Neural progenitor cell (in vitro differentiated cells): ENCODE measurements at regions not wholly inside any gene's neighbourhood (a gene's known extent, or its start where the extent isn't known, plus 50 kb on each side); places are given as distances from the start of the nearest gene placed in this dataset.

ENCODE experiments used
- DNase-seq: peaks from one replicate; pipeline ENCODE4 v3.0.0-alpha.2; 2016; ENCODE audit warnings: low spot score
- H2AFZ ChIP-seq: fragments of 200-600 bp; sonication (generic); replicated peaks from 2 replicates; pipeline ENCODE4 v1.6.1; 2016; ENCODE audit warnings: antibody characterized with exemption
- H3F3A ChIP-seq: fragments of 200-600 bp; sonication (generic); 2 replicates; pipeline ENCODE4 v1.6.1; 2016; ENCODE audit warnings: antibody characterized with exemption, low read depth
- H3K27ac ChIP-seq: fragments of 200-600 bp; sonication (generic); 2 replicates; pipeline ENCODE4 v1.5.1; 2016; ENCODE audit warnings: mild to moderate bottlenecking
- H3K27me3 ChIP-seq: fragments of 200-600 bp; sonication (generic); 2 replicates; pipeline ENCODE4 v1.6.1; 2016; ENCODE audit warnings: mild to moderate bottlenecking, moderate library complexity
- H3K36me3 ChIP-seq: fragments of 200-600 bp; sonication (generic); 2 replicates; pipeline ENCODE4 v1.5.1; 2016
- H3K4me1 ChIP-seq: fragments of 200-600 bp; sonication (generic); 2 replicates; pipeline ENCODE4 v1.6.1; 2016; ENCODE audit warnings: mixed run types
- H3K4me2 ChIP-seq: fragments of 200-600 bp; sonication (generic); 2 replicates; pipeline ENCODE4 v1.6.1; 2016
- H3K4me3 ChIP-seq: fragments of 200-600 bp; sonication (generic); 2 replicates; pipeline ENCODE4 v1.5.1; 2016
- H3K79me2 ChIP-seq: fragments of 200-600 bp; sonication (generic); 2 replicates; pipeline ENCODE4 v1.6.1; 2016; ENCODE audit warnings: low read depth
- H3K9ac ChIP-seq: fragments of 200-600 bp; sonication (generic); 2 replicates; pipeline ENCODE4 v1.6.1; 2016
- H3K9me3 ChIP-seq: fragments of 200-600 bp; sonication (generic); 2 replicates; pipeline ENCODE4 v1.5.1; 2016; ENCODE audit warnings: low read depth
- H4K20me1 ChIP-seq: fragments of 200-600 bp; sonication (generic); 2 replicates; pipeline ENCODE4 v1.6.1; 2016; ENCODE audit warnings: low read depth
- H3K27ac Mint-ChIP-seq: 3 replicates; pipeline ENCODE4 v1.8.0; 2021; ENCODE audit warnings: mixed read lengths
- H3K27me3 Mint-ChIP-seq: 2 replicates; pipeline ENCODE4 v1.8.0; 2022; ENCODE audit warnings: low read depth, mild to moderate bottlenecking, inconsistent platforms, moderate library complexity, mixed read lengths; ENCODE audit not compliant: insufficient read depth
- H3K36me3 Mint-ChIP-seq: 3 replicates; pipeline ENCODE4 v1.8.0; 2021; ENCODE audit warnings: mixed read lengths
- H3K4me1 Mint-ChIP-seq: 3 replicates; pipeline ENCODE4 v1.8.0; 2021; ENCODE audit warnings: mixed read lengths
- H3K4me3 Mint-ChIP-seq: 3 replicates; pipeline ENCODE4 v1.8.0; 2021; ENCODE audit warnings: mild to moderate bottlenecking, moderate library complexity, mixed read lengths
- H3K9me3 Mint-ChIP-seq: 3 replicates; pipeline ENCODE4 v1.8.0; 2020; ENCODE audit warnings: mixed read lengths
- EZH2 ChIP-seq: fragments of 200-600 bp; sonication (generic); IDR thresholded peaks from 2 replicates; pipeline ENCODE4 v1.6.1; 2017; ENCODE audit warnings: antibody characterized with exemption, mild to moderate bottlenecking, moderate library complexity
- EZH2phosphoT487 ChIP-seq: fragments of 200-600 bp; sonication (generic); IDR thresholded peaks from 2 replicates; pipeline ENCODE4 v1.6.1; 2017; ENCODE audit warnings: antibody characterized with exemption
- TF ChIP-seq, protein P1 (sequence below): fragments of 200-600 bp; sonication (generic); IDR thresholded peaks from 2 replicates; pipeline ENCODE4 v1.5.1; 2017; ENCODE audit warnings: antibody characterized with exemption, mild to moderate bottlenecking

DNA sequence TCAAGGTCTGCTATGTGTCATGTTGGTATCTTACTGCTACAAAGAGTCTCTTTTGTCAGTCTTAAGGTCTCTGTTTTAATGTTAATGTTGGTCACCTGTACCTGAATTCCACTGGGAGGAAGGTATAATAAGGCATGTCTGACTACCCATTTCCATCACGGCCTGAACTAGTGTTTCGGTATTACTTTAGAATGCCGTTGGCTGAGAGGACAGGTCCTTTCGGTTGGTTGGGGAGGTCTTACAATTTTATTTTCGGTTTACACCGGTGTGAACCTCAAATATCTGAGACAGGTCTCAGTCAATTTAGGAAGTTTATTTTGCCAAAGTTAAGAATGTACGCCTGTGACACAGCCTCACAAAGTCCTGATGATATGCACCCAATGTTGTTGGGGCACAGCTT is 154.9 kb upstream of the ABCA1 start:
- TF ChIP-seq EZH2: no peak
- TF ChIP-seq, protein P1, sequence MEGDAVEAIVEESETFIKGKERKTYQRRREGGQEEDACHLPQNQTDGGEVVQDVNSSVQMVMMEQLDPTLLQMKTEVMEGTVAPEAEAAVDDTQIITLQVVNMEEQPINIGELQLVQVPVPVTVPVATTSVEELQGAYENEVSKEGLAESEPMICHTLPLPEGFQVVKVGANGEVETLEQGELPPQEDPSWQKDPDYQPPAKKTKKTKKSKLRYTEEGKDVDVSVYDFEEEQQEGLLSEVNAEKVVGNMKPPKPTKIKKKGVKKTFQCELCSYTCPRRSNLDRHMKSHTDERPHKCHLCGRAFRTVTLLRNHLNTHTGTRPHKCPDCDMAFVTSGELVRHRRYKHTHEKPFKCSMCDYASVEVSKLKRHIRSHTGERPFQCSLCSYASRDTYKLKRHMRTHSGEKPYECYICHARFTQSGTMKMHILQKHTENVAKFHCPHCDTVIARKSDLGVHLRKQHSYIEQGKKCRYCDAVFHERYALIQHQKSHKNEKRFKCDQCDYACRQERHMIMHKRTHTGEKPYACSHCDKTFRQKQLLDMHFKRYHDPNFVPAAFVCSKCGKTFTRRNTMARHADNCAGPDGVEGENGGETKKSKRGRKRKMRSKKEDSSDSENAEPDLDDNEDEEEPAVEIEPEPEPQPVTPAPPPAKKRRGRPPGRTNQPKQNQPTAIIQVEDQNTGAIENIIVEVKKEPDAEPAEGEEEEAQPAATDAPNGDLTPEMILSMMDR: no peak
- TF ChIP-seq EZH2phosphoT487: no peak
- H3K4me3 Mint-ChIP-seq: no peak overlapping the region

GRCh38 chr9:105083256-105083655 is 155.3 kb upstream of the ABCA1 start:
- H3F3A ChIP-seq: no peaks in the 10 kb centered on the region
- H3K4me2 ChIP-seq: no peak overlapping the region
- H3K4me1 ChIP-seq: no peaks in the 10 kb centered on the region
- no peak for TF ChIP-seq EZH2phosphoT487
- TF ChIP-seq, protein P1: no peak
- no peak for TF ChIP-seq EZH2
- no peaks in the 10 kb centered on the region for H3K27me3 ChIP-seq
- no peaks in the 10 kb centered on the region for H3K9me3 ChIP-seq
- Mint-ChIP-seq H3K4me3 (no peak overlapping the region), H3K27ac (no peak overlapping the region), H3K27me3 (no peaks in the 10 kb centered on the region), H3K36me3 (peaks cover 2% of the 10 kb centered on the region), H3K9me3 (peaks cover 5% of the 10 kb centered on the region), H3K4me1 (no peaks in the 10 kb centered on the region)
- no peak overlapping the region for H2AFZ ChIP-seq
- no peak overlapping the region for H3K27ac ChIP-seq
- no peaks in the 10 kb centered on the region for H3K79me2 ChIP-seq
- no peak overlapping the region for H3K4me3 ChIP-seq
- no peak for DNase-seq
- H3K9ac ChIP-seq: no peak overlapping the region
- H4K20me1 ChIP-seq: no peaks in the 10 kb centered on the region
- H3K36me3 ChIP-seq: no peaks in the 10 kb centered on the region

More for the DNA sequence above, 154.9 kb upstream of the ABCA1 start:
- no peak overlapping the region for H3K4me3 ChIP-seq
- no peaks in the 10 kb centered on the region for H3K27me3 ChIP-seq
- no peak overlapping the region for H2AFZ ChIP-seq
- peaks cover 5% of the 10 kb centered on the region for H3K9me3 Mint-ChIP-seq
- H3K4me1 Mint-ChIP-seq: no peaks in the 10 kb centered on the region
- H3K9ac ChIP-seq: no peak overlapping the region
- H3K4me1 ChIP-seq: no peaks in the 10 kb centered on the region
- H3K36me3 ChIP-seq: no peaks in the 10 kb centered on the region
- no peak overlapping the region for H3K27ac ChIP-seq
- H3K79me2 ChIP-seq: no peaks in the 10 kb centered on the region
- no peak for DNase-seq
- no peaks in the 10 kb centered on the region for H3F3A ChIP-seq
- no peaks in the 10 kb centered on the region for H4K20me1 ChIP-seq
- peaks cover 2% of the 10 kb centered on the region for H3K36me3 Mint-ChIP-seq
- no peaks in the 10 kb centered on the region for H3K9me3 ChIP-seq
- no peak overlapping the region for H3K27ac Mint-ChIP-seq
- H3K4me2 ChIP-seq: no peak overlapping the region
- H3K27me3 Mint-ChIP-seq: no peaks in the 10 kb centered on the region

- no peak overlapping the region for H2AFZ ChIP-seq
- no peak overlapping the region for H3K27ac ChIP-seq
- no peak overlapping the region for H3K4me2 ChIP-seq
- no peak for DNase-seq
- Mint-ChIP-seq H3K36me3 (peaks cover 2% of the 10 kb centered on the region), H3K4me1 (peaks cover 8% of the 10 kb centered on the region), H3K9me3 (peaks cover 5% of the 10 kb centered on the region), H3K4me3 (no peak overlapping the region), H3K27me3 (no peaks in the 10 kb centered on the region), H3K27ac (no peak overlapping the region)
- TF ChIP-seq EZH2phosphoT487 (no peak), EZH2 (no peak)
- TF ChIP-seq, protein P1: no peak
- no peaks in the 10 kb centered on the region for H3K79me2 ChIP-seq
- no peaks in the 10 kb centered on the region for H3K4me1 ChIP-seq
- H3K27me3 ChIP-seq: no peaks in the 10 kb centered on the region
- H3K4me3 ChIP-seq: no peak overlapping the region
- no peaks in the 10 kb centered on the region for H4K20me1 ChIP-seq
- no peaks in the 10 kb centered on the region for H3K36me3 ChIP-seq
- H3K9me3 ChIP-seq: no peaks in the 10 kb centered on the region
- H3F3A ChIP-seq: no peaks in the 10 kb centered on the region
- H3K9ac ChIP-seq: no peak overlapping the region
These were observed 156.2 kb upstream of the SLC44A1 start for GRCh38 chr9:105087910-105088898.
